ENCODE measurements at regions not wholly inside any gene's neighbourhood (a gene's known extent, or its start where the extent isn't known, plus 50 kb on each side); places are given as distances from the start of the nearest gene placed in this dataset.
"Not testable (repeated sequence)": the region's sequence is repeated elsewhere in the genome, so short reads cannot be mapped to it uniquely, and the experiment has no call there.

DNA sequence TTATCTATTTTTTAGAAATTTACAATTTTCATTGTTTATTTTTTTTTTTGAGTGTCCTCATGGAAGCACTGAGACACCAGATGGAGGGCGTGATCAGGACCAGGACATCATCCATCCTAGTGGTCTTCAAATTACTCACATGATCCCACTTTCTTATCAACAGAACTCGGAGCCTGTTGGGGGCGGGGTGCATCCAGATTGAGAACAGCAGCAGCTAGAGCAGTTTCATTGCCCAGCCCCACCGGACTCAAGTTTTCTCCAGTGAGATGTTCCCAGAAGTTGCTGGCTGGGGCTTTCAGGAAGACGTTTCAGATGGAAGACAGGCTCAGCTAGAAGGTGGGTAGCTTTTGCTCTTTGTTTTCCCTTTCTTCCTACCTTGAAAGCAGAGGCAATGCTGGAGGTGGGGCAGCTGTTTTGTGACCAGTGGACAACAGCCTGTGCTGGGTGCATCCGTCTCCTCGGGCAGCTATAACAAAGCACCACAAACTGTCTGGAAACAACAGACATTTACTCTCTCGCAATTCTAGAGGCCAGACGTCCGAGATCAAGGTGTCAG is 562.1 kb downstream of the TBC1D22A start:
- DNase-seq (ENCODE audit: low read depth, low spot score) = no peak
- in situ Hi-C loops (cut with HindIII; ENCODE audit: low pct_unique_long_range_greater_than_20kb, low sequenced_read_pairs) = no loop called here

- DNase-seq (ENCODE audit: low read depth, low spot score) = no peak
- in situ Hi-C loops (cut with HindIII; ENCODE audit: low pct_unique_long_range_greater_than_20kb, low sequenced_read_pairs) = no loop called here
These were observed 561.1 kb downstream of the TBC1D22A start for GRCh38 chr22:47323518-47323917.

GRCh38 chr22:47322854-47323253 is 560.4 kb downstream of the TBC1D22A start:
- no peak for DNase-seq (ENCODE audit: low read depth, low spot score)
- in situ Hi-C loops (cut with HindIII; ENCODE audit: low pct_unique_long_range_greater_than_20kb, low sequenced_read_pairs) = no loop called here

- in situ Hi-C loops (cut with HindIII; ENCODE audit: low pct_unique_long_range_greater_than_20kb, low sequenced_read_pairs) = no loop called here
- DNase-seq (ENCODE audit: low read depth, low spot score) = no peak
These were observed 558.1 kb downstream of the TBC1D22A start for GRCh38 chr22:47320560-47320959.

GRCh38 chr22:47318041-47318737 is 555.7 kb downstream of the TBC1D22A start:
- in situ Hi-C loops (cut with HindIII; ENCODE audit: low pct_unique_long_range_greater_than_20kb, low sequenced_read_pairs) = no loop called here

DNA sequence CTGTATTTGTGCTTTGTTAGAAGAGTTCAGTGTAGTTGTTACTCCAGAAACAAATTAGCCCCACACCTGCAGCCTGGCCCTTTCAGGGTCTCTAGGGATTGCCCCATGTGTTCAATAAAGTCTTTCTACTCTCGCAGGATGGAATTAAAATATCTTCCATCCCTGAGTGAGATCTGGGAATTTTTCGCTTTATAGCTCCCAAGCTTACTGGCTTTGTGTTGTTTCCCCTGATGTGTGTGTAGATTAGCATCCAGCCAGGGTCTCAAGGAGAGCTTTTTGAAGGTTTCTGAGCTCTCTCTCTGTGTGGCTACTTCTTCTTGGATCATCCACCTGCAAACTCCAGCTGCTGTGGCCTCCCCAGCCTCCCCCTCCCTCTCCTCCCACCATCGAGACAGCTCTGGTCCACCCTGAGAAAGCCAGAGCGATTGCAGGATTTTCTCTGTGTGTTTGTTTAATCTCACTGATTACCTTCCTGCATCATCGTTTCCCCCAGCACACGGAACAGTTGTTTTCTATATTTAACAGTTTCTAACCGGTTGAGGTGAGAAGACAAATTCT is 553.5 kb downstream of the TBC1D22A start:
- DNase-seq (ENCODE audit: low read depth, low spot score) = no peak
- in situ Hi-C loops (cut with HindIII; ENCODE audit: low pct_unique_long_range_greater_than_20kb, low sequenced_read_pairs) = no loop called here

More at GRCh38 chr22:47318041-47318737, 555.7 kb downstream of the TBC1D22A start:
- no peak for DNase-seq (ENCODE audit: low read depth, low spot score)

DNA sequence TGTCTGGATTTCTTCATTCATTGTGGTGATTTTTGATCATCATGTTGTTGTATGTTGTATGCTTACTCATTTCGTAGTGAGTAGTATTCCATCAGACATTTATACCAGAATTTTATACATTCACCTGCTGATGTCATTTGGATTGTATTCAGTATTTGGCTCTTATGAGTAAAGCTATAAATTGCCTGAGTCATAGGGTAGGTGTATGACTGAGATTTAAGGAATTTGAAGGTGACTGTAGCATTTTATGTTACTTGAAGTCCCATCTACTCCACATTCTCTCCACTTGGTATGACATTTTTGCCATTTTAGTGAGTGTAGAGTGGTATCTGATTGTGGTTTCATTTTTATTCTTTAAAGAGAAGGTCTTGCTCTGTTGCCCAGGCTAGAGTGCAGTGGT is 548.2 kb downstream of the TBC1D22A start:
- in situ Hi-C loops (cut with HindIII; ENCODE audit: low pct_unique_long_range_greater_than_20kb, low sequenced_read_pairs) = no loop called here
- no peak for DNase-seq (ENCODE audit: low read depth, low spot score)

DNA sequence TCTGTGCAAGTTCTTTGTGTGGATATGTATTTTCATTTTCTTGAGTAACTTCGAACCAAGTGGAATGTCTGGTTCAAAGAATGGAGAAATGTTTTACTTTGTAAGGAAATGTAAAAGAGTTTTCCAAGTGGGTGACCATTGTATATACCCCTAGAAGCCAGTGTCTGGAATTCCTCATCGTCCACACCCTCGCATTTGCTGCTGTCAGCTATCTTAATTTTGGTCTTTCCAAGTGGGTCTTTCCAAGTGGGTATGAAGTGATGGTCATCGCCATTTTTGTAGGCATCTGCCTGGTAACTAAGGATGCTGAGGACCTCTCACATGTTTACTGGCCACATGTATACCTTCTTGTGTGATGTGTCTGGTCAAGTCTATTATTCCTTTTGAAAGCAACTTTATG is 547.5 kb downstream of the TBC1D22A start:
- DNase-seq (ENCODE audit: low read depth, low spot score) = no peak
- in situ Hi-C loops (cut with HindIII; ENCODE audit: low pct_unique_long_range_greater_than_20kb, low sequenced_read_pairs) = no loop called here

DNA sequence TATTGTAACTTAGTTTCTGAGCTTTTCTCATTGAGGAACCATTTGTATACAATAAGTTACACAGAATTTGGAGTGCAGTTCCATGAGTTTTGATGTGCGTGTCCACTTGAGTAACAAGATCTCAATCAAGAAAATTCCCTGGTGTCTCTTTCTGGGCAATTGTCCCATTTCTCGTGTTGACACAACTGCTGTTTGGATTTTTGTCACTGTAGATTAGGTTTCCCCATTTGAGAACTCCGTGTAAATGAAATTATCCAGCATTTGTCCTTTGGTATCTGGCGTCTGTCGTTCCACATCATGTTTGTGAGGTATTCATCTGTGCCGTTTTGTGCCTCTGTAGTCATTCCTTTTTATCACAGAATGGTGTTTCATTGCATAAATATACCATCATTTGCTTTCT is 547.0 kb downstream of the TBC1D22A start:
- in situ Hi-C loops (cut with HindIII; ENCODE audit: low pct_unique_long_range_greater_than_20kb, low sequenced_read_pairs) = no loop called here
- no peak for DNase-seq (ENCODE audit: low read depth, low spot score)

DNA sequence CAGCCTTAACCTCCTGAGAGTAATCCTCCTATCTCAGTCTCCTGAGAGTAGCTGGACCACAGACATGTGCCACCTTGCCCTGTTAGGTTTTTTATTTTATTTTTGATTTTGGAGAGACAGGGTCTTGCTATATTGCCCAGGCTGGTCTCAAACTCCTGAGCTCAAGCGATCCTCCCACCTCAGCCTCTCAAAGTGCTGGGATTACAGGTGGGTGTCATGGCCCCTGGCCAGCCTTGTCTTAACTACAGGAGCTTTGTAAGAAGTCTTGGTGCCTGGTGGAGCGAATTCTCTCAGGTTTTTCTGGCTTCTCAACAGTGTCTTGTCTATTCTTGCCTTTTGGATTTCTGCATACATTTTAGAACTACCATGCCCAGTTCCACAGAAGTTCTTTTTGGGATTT is 546.4 kb downstream of the TBC1D22A start:
- DNase-seq (ENCODE audit: low read depth, low spot score) = no peak
- in situ Hi-C loops (cut with HindIII; ENCODE audit: low pct_unique_long_range_greater_than_20kb, low sequenced_read_pairs) = no loop called here

- no peak for DNase-seq (ENCODE audit: low read depth, low spot score)
- in situ Hi-C loops (cut with HindIII; ENCODE audit: low pct_unique_long_range_greater_than_20kb, low sequenced_read_pairs) = no loop called here
These were observed 545.4 kb downstream of the TBC1D22A start for GRCh38 chr22:47307822-47308221.

DNA sequence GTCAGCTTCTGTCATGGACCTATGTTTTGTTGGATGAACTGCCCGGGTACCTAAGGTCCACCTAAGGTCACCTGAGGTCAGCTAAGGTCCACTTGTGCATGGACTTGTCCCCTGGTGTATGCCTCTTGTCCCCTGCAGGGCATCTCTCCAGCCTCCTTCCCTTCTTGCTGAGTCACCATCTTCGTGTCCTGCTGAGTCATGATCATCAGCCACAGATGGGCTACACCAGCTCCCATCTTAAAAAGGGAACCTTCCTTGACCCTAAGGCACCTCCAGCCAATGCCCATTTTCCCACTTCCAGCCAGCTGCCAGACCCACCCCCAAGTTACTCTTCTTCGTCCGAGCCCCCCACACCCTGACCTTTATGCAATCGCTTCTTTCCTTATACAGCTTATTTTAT is 544.9 kb downstream of the TBC1D22A start:
- in situ Hi-C loops (cut with HindIII; ENCODE audit: low pct_unique_long_range_greater_than_20kb, low sequenced_read_pairs) = no loop called here
- DNase-seq (ENCODE audit: low read depth, low spot score) = no peak

GRCh38 chr22:47304854-47305253 is 542.4 kb downstream of the TBC1D22A start:
- in situ Hi-C loops (cut with HindIII; ENCODE audit: low pct_unique_long_range_greater_than_20kb, low sequenced_read_pairs) = no loop called here
- no peak for DNase-seq (ENCODE audit: low read depth, low spot score)

- in situ Hi-C loops (cut with HindIII; ENCODE audit: low pct_unique_long_range_greater_than_20kb, low sequenced_read_pairs) = no loop called here
- DNase-seq (ENCODE audit: low read depth, low spot score) = no peak
These were observed 541.9 kb downstream of the TBC1D22A start for GRCh38 chr22:47304191-47304831.

GRCh38 chr22:47303161-47303890 is 540.9 kb downstream of the TBC1D22A start:
- in situ Hi-C loops (cut with HindIII; ENCODE audit: low pct_unique_long_range_greater_than_20kb, low sequenced_read_pairs) = no loop called here
- no peak for DNase-seq (ENCODE audit: low read depth, low spot score)

DNA sequence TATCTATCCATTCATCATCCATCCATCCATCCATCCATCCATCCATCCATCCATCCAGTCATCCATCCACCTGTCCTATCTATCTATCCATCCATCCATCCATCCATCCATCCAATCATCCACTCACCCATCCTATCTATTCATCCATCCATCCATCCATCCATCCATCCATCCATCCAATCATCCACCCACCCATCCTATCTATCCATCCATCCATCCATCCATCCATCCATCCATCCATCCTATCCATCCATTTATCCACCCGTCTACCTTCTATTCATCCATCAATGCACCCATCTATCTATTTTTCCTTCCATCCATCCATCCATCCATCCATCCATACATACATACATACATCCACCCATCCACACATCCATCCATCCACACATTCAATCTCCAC is 540.1 kb downstream of the TBC1D22A start:
- in situ Hi-C loops (cut with HindIII; ENCODE audit: low pct_unique_long_range_greater_than_20kb, low sequenced_read_pairs) = not testable (repeated sequence)

DNA sequence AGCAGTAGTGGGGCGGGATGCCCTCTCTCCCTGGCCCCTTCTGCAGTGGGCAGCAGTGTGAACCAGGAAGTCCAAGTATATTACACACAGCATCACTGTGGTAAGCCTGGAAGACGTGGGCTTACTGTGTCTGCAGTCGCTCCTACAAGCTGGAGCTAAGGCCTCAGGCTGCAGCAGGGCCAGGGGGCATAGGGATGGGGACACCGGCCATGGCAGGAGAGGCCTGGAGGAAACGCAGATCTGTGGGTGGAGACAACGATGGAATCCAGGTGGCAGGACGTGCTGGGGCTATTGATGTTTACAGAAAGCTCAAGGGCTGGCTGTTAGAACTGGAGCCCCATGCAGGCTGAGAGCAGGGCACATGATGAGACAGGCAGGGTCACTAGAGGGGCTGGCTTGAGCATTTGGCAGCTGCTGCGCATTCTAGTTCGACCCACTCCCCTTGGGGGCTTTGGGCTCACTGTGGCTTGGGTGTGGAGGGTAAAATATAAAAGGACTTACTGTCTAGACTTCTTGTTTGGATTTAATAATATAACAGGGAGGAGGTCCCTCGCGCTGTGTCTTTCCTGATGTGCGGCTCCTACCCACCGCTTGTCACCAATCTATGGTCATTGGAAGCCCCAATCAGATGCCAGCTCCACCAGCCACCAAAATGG is 539.5 kb downstream of the TBC1D22A start:
- in situ Hi-C loops (cut with HindIII; ENCODE audit: low pct_unique_long_range_greater_than_20kb, low sequenced_read_pairs) = no loop called here
- DNase-seq (ENCODE audit: low read depth, low spot score) = no peak

More for the DNA sequence above, 540.1 kb downstream of the TBC1D22A start:
- DNase-seq (ENCODE audit: low read depth, low spot score) = not testable (repeated sequence)

Data from SK-MEL-5 (cell line).